D721Med (cell line): ENCODE measurements at regions not wholly inside any gene's neighbourhood (a gene's known extent, or its start where the extent isn't known, plus 50 kb on each side); places are given as distances from the start of the nearest gene placed in this dataset.

Experiments used
- DNase-seq: peaks from one replicate; pipeline ENCODE4 v3.0.0; 2011; ENCODE audit warnings: low spot score; ENCODE audit not compliant: insufficient read length
- FAIRE-seq: peaks from 2 replicates; lab custom pipeline; 2011; peaks lifted over from hg19 to GRCh38; lab: Jason Lieb, UNC
- CTCF ChIP-seq: IDR thresholded peaks from 2 replicates; pipeline ENCODE4 v1.5.1; 2012; ENCODE audit warnings: mild to moderate bottlenecking, control low read depth; ENCODE audit not compliant: insufficient read depth; ENCODE audit errors: missing control alignments

GRCh38 chr5:5967944-5968343 is 410.4 kb downstream of the MED10 start:
- no peak for FAIRE-seq
- DNase-seq: no peak
- no peak for TF ChIP-seq CTCF

GRCh38 chr5:5967373-5967772 is 411.0 kb downstream of the MED10 start:
- no peak for DNase-seq
- no peak for FAIRE-seq
- no peak for TF ChIP-seq CTCF

GRCh38 chr5:5965132-5965531 is 413.2 kb downstream of the MED10 start:
- TF ChIP-seq CTCF: no peak
- FAIRE-seq (no peak), DNase-seq (no peak)

GRCh38 chr5:5964347-5964746 is 414.0 kb downstream of the MED10 start:
- FAIRE-seq: no peak
- no peak for TF ChIP-seq CTCF
- DNase-seq: no peak

GRCh38 chr5:5957737-5958136 is 420.6 kb downstream of the MED10 start:
- TF ChIP-seq CTCF: no peak
- no peak for FAIRE-seq
- DNase-seq: no peak

GRCh38 chr5:5954275-5954598 is 424.1 kb downstream of the MED10 start:
- FAIRE-seq: no peak
- no peak for DNase-seq
- no peak for TF ChIP-seq CTCF

GRCh38 chr5:5953584-5954274 is 424.6 kb downstream of the MED10 start:
- no peak for TF ChIP-seq CTCF
- FAIRE-seq (no peak), DNase-seq (no peak)
